HL-60 (cell line): ENCODE measurements at regions not wholly inside any gene's neighbourhood (a gene's known extent, or its start where the extent isn't known, plus 50 kb on each side); places are given as distances from the start of the nearest gene placed in this dataset.

ENCODE experiments used
- POLR2AphosphoS5 ChIP-seq: IDR thresholded peaks from 2 replicates; pipeline ENCODE4 v1.6.1; 2012; ENCODE audit warnings: low read depth
- TF ChIP-seq, protein P1 (sequence below): IDR thresholded peaks from one replicate; pipeline ENCODE4 v1.5.1; 2011; ENCODE audit warnings: low read length, control low read depth, inconsistent platforms; ENCODE audit not compliant: insufficient read depth

GRCh38 chr1:217078959-217079358 lies 355.7 kb upstream of the ESRRG start:
- no peak for TF ChIP-seq POLR2AphosphoS5
- TF ChIP-seq, protein P1, sequence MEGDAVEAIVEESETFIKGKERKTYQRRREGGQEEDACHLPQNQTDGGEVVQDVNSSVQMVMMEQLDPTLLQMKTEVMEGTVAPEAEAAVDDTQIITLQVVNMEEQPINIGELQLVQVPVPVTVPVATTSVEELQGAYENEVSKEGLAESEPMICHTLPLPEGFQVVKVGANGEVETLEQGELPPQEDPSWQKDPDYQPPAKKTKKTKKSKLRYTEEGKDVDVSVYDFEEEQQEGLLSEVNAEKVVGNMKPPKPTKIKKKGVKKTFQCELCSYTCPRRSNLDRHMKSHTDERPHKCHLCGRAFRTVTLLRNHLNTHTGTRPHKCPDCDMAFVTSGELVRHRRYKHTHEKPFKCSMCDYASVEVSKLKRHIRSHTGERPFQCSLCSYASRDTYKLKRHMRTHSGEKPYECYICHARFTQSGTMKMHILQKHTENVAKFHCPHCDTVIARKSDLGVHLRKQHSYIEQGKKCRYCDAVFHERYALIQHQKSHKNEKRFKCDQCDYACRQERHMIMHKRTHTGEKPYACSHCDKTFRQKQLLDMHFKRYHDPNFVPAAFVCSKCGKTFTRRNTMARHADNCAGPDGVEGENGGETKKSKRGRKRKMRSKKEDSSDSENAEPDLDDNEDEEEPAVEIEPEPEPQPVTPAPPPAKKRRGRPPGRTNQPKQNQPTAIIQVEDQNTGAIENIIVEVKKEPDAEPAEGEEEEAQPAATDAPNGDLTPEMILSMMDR, result no peak
